Sigmoid colon (tissue), 6 donors: ENCODE measurements at regions not wholly inside any gene's neighbourhood (a gene's known extent, or its start where the extent isn't known, plus 50 kb on each side); places are given as distances from the start of the nearest gene placed in this dataset.

Experiments
- DNase-seq: peaks from one replicate; pipeline ENCODE4 v3.0.0-alpha.2; 2019
- H3K27ac ChIP-seq, 4 donors: fragments of 200-600 bp; sonication (generic); one replicate each; pipeline ENCODE4 v1.5.1; 2016 to 2019; ENCODE audit warnings: mild to moderate bottlenecking in 1 of 4
- H3K27me3 ChIP-seq, 3 donors: fragments of 200-600 bp; sonication (generic); one replicate each; pipeline ENCODE4 v1.5.1; 2019; ENCODE audit warnings: mild to moderate bottlenecking in 1 of 3
- H3K36me3 ChIP-seq, 4 donors: fragments of 200-600 bp; sonication (generic); one replicate each; pipeline ENCODE4 v1.5.1; 2016 to 2019
- H3K4me1 ChIP-seq, 4 donors: fragments of 200-600 bp; sonication (generic); one replicate each; pipeline ENCODE4 v1.5.1; 2017 to 2019
- H3K4me3 ChIP-seq, 4 donors: fragments of 200-600 bp; sonication (generic); one replicate each; pipeline ENCODE4 v1.5.1; 2017 to 2019; ENCODE audit warnings: mild to moderate bottlenecking in 2 of 4, moderate library complexity in 1 of 4
- H3K9me3 ChIP-seq, 4 donors: fragments of 200-600 bp in 3 of 4; sonication (generic) in 3 of 4; one replicate each; pipeline versions ENCODE4 v1.5.1 to v1.6.1; 2013 to 2019
- EP300 ChIP-seq, 4 donors: sonication (generic); formaldehyde crosslinking; IDR thresholded peaks; one replicate each; pipeline ENCODE4 v1.6.1; 2017; ENCODE audit warnings: antibody characterized with exemption in 4 of 4
- POLR2A ChIP-seq, 2 donors: fragments of 450-650 bp; IDR thresholded peaks; one replicate each; pipeline ENCODE4 v1.6.1; 2016; ENCODE audit warnings: antibody characterized with exemption in 2 of 2, mild to moderate bottlenecking in 2 of 2, moderate library complexity in 2 of 2
- POLR2AphosphoS5 ChIP-seq, 4 donors: sonication (generic); formaldehyde crosslinking; IDR thresholded peaks; one replicate each; pipeline ENCODE4 v1.6.1; 2017; ENCODE audit warnings: antibody characterized with exemption in 4 of 4
- WGBS, 2 donors: extraction: QIAGEN DNeasy Blood & Tissue Kit; methylation state at CpG; one replicate each; pipeline ENCODE4 v1.1.7; 2013; 5-methylcytosine and 5-hydroxymethylcytosine counted together
- intact Hi-C: fragments of 100-400 bp; cut with DNase I; formaldehyde crosslinking; loops from one replicate; pipeline ENCODE4 v1.15.1; 2023
- TF ChIP-seq, protein P1 (sequence below), 4 experiments: fragments of 450-650 bp in 3 of 4; fragments of 200-600 bp in 1 of 4; IDR thresholded peaks; one replicate each; pipeline ENCODE4 v1.5.1; 2016 to 2019; ENCODE audit warnings: antibody characterized with exemption in 4 of 4, mild to moderate bottlenecking in 3 of 4, moderate library complexity in 2 of 4
- donor health status: healthy with polysubstance abuse.
- donor health status: healthy.

DNA sequence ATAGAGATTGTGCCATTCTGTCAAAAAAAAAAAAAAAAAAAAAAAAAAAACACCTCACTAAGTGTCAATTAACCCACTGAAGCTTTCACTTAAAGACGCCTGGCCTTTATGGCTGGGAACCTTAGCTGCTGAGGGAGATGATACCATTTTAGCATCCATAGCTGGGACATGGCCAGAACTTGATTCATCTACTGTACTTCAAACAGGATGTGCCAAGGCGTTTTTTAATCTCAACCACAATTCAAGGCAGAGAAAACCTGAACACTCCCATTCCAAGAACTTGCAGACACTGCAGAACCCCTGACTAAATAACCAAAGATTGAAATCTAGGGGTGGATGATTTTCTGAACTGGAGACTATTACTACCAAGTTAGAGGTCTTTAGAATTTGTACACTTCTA lies 996.6 kb downstream of the SORCS1 start:
- no peak overlapping the region for H3K27ac ChIP-seq
- no peak overlapping the region for H3K4me3 ChIP-seq
- no peak for DNase-seq
- WGBS, 2 donors, result 47 to 75% methylated on average over 2 of the region's 2 CpGs
- no peaks in the 10 kb centered on the region for H3K27me3 ChIP-seq
- peaks cover 0 to 2% (median 0%) of the 10 kb centered on the region in 4 donors for H3K4me1 ChIP-seq
- H3K9me3 ChIP-seq, result no peaks in the 10 kb centered on the region
- TF ChIP-seq POLR2AphosphoS5 (IDR thresholded peaks at IDR 0.05), result no peak
- TF ChIP-seq, protein P1, sequence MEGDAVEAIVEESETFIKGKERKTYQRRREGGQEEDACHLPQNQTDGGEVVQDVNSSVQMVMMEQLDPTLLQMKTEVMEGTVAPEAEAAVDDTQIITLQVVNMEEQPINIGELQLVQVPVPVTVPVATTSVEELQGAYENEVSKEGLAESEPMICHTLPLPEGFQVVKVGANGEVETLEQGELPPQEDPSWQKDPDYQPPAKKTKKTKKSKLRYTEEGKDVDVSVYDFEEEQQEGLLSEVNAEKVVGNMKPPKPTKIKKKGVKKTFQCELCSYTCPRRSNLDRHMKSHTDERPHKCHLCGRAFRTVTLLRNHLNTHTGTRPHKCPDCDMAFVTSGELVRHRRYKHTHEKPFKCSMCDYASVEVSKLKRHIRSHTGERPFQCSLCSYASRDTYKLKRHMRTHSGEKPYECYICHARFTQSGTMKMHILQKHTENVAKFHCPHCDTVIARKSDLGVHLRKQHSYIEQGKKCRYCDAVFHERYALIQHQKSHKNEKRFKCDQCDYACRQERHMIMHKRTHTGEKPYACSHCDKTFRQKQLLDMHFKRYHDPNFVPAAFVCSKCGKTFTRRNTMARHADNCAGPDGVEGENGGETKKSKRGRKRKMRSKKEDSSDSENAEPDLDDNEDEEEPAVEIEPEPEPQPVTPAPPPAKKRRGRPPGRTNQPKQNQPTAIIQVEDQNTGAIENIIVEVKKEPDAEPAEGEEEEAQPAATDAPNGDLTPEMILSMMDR (IDR thresholded peaks at IDR 0.05), result no peak
- TF ChIP-seq EP300 (IDR thresholded peaks at IDR 0.05), result no peak
- TF ChIP-seq POLR2A (IDR thresholded peaks at IDR 0.05), result no peak
- intact Hi-C loops, result no loop called here
- no peaks in the 10 kb centered on the region for H3K36me3 ChIP-seq

DNA sequence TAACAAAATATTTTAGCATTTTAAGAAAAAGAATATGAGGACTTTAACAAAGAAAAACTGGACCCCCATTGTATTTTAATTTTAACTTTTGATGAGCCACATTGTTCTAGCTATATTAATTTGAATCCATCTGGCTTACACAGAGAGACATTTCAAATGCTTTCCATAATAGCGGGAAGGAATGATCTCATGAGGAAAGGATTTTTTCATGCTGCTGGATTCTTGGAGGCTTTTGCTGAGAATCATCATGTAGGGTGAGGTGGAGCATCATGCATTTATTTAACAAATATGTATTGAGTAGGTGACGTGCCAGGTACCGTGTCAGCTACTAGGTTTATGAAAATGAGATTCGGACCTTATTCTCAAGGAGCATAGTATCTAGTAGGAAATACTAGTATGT lies 1006.3 kb downstream of the SORCS1 start:
- DNase-seq, result no peak
- H3K4me3 ChIP-seq, result no peak overlapping the region
- no peaks in the 10 kb centered on the region for H3K4me1 ChIP-seq
- no peaks in the 10 kb centered on the region for H3K27me3 ChIP-seq
- TF ChIP-seq EP300 (IDR thresholded peaks at IDR 0.05) (no peak), POLR2A (IDR thresholded peaks at IDR 0.05) (no peak), POLR2AphosphoS5 (IDR thresholded peaks at IDR 0.05) (no peak)
- TF ChIP-seq, protein P1 (IDR thresholded peaks at IDR 0.05), result no peak
- intact Hi-C loops, result no loop called here
- no peaks in the 10 kb centered on the region for H3K9me3 ChIP-seq
- no peak overlapping the region for H3K27ac ChIP-seq
- H3K36me3 ChIP-seq, result no peaks in the 10 kb centered on the region
- 85 to 88% methylated on average over 4 of the region's 4 CpGs for WGBS, 2 donors

DNA sequence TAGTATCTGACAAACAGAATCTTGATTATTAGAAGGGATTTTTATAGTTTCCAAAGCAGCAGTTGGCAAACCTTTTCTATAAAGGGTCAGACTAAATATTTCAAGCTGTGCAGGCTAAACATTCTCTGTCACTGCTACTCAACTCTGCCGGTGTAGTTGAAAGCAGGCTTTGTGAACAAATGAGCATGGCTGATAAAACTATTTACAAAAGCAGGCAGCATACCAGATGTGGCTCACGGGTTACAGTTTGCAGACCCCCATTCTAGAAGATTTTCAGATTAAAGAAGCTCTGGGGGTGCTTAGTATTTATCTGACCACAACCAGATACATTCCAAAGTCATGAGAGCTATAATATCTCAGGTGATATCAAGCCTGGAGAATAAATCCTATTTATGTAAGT lies 1017.5 kb downstream of the SORCS1 start:
- no peaks in the 10 kb centered on the region for H3K36me3 ChIP-seq
- 13 to 35% methylated on average over 2 of the region's 2 CpGs for WGBS, 2 donors
- intact Hi-C loops, result no loop called here
- H3K27ac ChIP-seq, result no peak overlapping the region
- TF ChIP-seq POLR2AphosphoS5 (IDR thresholded peaks at IDR 0.05), result no peak
- TF ChIP-seq POLR2A (IDR thresholded peaks at IDR 0.05), result no peak
- TF ChIP-seq EP300 (IDR thresholded peaks at IDR 0.05), result no peak
- TF ChIP-seq, protein P1 (IDR thresholded peaks at IDR 0.05), result no peak
- H3K9me3 ChIP-seq, result no peaks in the 10 kb centered on the region
- DNase-seq, result no peak
- no peak overlapping the region for H3K4me3 ChIP-seq
- no peaks in the 10 kb centered on the region for H3K27me3 ChIP-seq
- no peaks in the 10 kb centered on the region for H3K4me1 ChIP-seq

DNA sequence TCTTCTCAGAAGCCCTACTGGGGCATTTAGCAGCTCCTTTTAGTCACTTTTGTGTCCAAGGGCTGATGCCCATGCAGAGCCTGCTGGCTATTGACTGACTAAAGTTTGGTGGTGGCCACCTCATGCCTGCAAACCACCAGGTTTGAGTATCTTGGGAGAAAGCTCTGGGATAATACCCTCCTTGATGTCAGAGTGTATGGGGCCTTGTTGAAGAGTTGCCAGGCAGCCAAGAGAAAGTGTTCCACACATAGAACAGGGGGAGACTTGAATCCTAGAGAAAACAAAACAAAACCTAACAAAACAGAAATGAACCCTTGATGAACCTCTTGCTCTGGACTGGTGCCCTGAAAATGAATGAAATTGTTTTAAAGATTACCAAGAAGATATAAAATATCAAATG lies 1024.6 kb downstream of the SORCS1 start:
- TF ChIP-seq, protein P1 (IDR thresholded peaks at IDR 0.05), result no peak
- TF ChIP-seq POLR2AphosphoS5 (IDR thresholded peaks at IDR 0.05) (no peak), EP300 (IDR thresholded peaks at IDR 0.05) (no peak), POLR2A (IDR thresholded peaks at IDR 0.05) (no peak)
- H3K36me3 ChIP-seq, result no peaks in the 10 kb centered on the region
- intact Hi-C loops, result no loop called here
- H3K27ac ChIP-seq, result no peak overlapping the region
- no peaks in the 10 kb centered on the region for H3K4me1 ChIP-seq
- no peak overlapping the region for H3K4me3 ChIP-seq
- H3K27me3 ChIP-seq, result no peaks in the 10 kb centered on the region
- no peaks in the 10 kb centered on the region for H3K9me3 ChIP-seq
- DNase-seq, result no peak

- TF ChIP-seq, protein P1 (IDR thresholded peaks at IDR 0.05), result no peak
- no peak for TF ChIP-seq POLR2A (IDR thresholded peaks at IDR 0.05)
- no peak for TF ChIP-seq POLR2AphosphoS5 (IDR thresholded peaks at IDR 0.05)
- no peak for TF ChIP-seq EP300 (IDR thresholded peaks at IDR 0.05)
- no peak for DNase-seq
- no peak overlapping the region for H3K4me3 ChIP-seq
- no peaks in the 10 kb centered on the region for H3K36me3 ChIP-seq
- H3K4me1 ChIP-seq, result no peaks in the 10 kb centered on the region
- H3K9me3 ChIP-seq, result no peaks in the 10 kb centered on the region
- intact Hi-C loops, result no loop called here
- no peak overlapping the region for H3K27ac ChIP-seq
- no peaks in the 10 kb centered on the region for H3K27me3 ChIP-seq
Observed at GRCh38 chr10:106136175-106136574, 1028.3 kb downstream of the SORCS1 start.
